CD14-positive monocyte (primary cell): ENCODE measurements at regions not wholly inside any gene's neighbourhood (a gene's known extent, or its start where the extent isn't known, plus 50 kb on each side); places are given as distances from the start of the nearest gene placed in this dataset.

ENCODE experiments used
- DNase-seq, 3 donors: peaks; one replicate each; pipeline ENCODE4 v3.0.0-alpha.2; 2011 to 2022
- H2AFZ ChIP-seq: 2 replicates; pipeline ENCODE4 v1.6.0; 2012; ENCODE audit warnings: mild to moderate bottlenecking, low read depth, low read length, inconsistent platforms; ENCODE audit not compliant: insufficient read depth, poor library complexity, severe bottlenecking
- H3K27ac ChIP-seq, 2 donors: 1 replicate in 1 of 2; 2 replicates in 1 of 2; pipeline ENCODE4 v1.5.1; 2012 to 2013; ENCODE audit warnings: low read length in 2 of 2, control low read depth in 1 of 2, inconsistent platforms in 1 of 2, low read depth in 1 of 2, mild to moderate bottlenecking in 1 of 2
- H3K27me3 ChIP-seq, 2 donors: one replicate each; pipeline versions ENCODE4 v1.6.0 to v1.6.1; 2011 to 2013; ENCODE audit warnings: low read length in 2 of 2; ENCODE audit not compliant: control insufficient read depth in 2 of 2, insufficient read depth in 2 of 2
- H3K36me3 ChIP-seq, 2 donors: replicated peaks in 1 of 2; 1 replicate in 1 of 2; 2 replicates in 1 of 2; pipeline versions ENCODE4 v1.5.1 to v1.6.1; 2012 to 2013; ENCODE audit warnings: low read length in 2 of 2, control low read depth in 1 of 2, inconsistent platforms in 1 of 2, mild to moderate bottlenecking in 1 of 2; ENCODE audit not compliant: insufficient read depth in 2 of 2, control insufficient read depth in 1 of 2
- H3K4me1 ChIP-seq, 2 donors: 1 replicate in 1 of 2; 2 replicates in 1 of 2; pipeline versions ENCODE4 v1.5.1 to v1.6.1; 2012 to 2013; ENCODE audit warnings: low read length in 2 of 2, control low read depth in 1 of 2, inconsistent platforms in 1 of 2, mild to moderate bottlenecking in 1 of 2, moderate library complexity in 1 of 2; ENCODE audit not compliant: insufficient read depth in 2 of 2, control insufficient read depth in 1 of 2
- H3K4me2 ChIP-seq: replicated peaks from 2 replicates; pipeline ENCODE3; 2012; ENCODE audit warnings: low read length, moderate library complexity, mild to moderate bottlenecking; ENCODE audit not compliant: poor library complexity, severe bottlenecking; ENCODE audit errors: extremely low read depth
- H3K4me3 ChIP-seq, 3 experiments: fragments of 200-600 bp in 1 of 3; sonication (generic) in 1 of 3; replicated peaks in 1 of 3; 1 replicate in 2 of 3; 2 replicates in 1 of 3; pipeline ENCODE4 v1.5.1; 2011 to 2013; ENCODE audit warnings: low read length in 3 of 3, mild to moderate bottlenecking in 3 of 3, control low read depth in 2 of 3, low read depth in 2 of 3, inconsistent platforms in 1 of 3, moderate library complexity in 1 of 3
- H3K79me2 ChIP-seq: 2 replicates; pipeline ENCODE4 v1.6.0; 2012; ENCODE audit warnings: mild to moderate bottlenecking, control low read depth, inconsistent platforms, low read length, moderate library complexity; ENCODE audit not compliant: insufficient read depth
- H3K9ac ChIP-seq: 2 replicates; pipeline ENCODE4 v1.6.0; 2017; ENCODE audit warnings: low read length, mild to moderate bottlenecking; ENCODE audit not compliant: insufficient read depth, poor library complexity, severe bottlenecking
- H3K9me3 ChIP-seq, 2 donors: replicated peaks in 1 of 2; 1 replicate in 1 of 2; 2 replicates in 1 of 2; pipeline versions ENCODE4 v1.5.1 to v1.6.1; 2012 to 2013; ENCODE audit warnings: low read length in 2 of 2, control low read depth in 1 of 2; ENCODE audit not compliant: control insufficient read depth in 1 of 2, insufficient read depth in 1 of 2
- H4K20me1 ChIP-seq: 2 replicates; pipeline ENCODE4 v1.6.0; 2012; ENCODE audit warnings: mild to moderate bottlenecking, low read length, control low read depth, moderate library complexity; ENCODE audit not compliant: insufficient read depth
- H3K27ac Mint-ChIP-seq, 7 donors: one replicate each; pipeline ENCODE4 v1.8.0; 2020; ENCODE audit warnings: mild to moderate bottlenecking in 7 of 7, mixed read lengths in 7 of 7, moderate library complexity in 6 of 7, inconsistent platforms in 2 of 7
- H3K27me3 Mint-ChIP-seq, 3 donors: one replicate each; pipeline ENCODE4 v1.8.0; 2021 to 2022; ENCODE audit warnings: low read depth in 3 of 3, mild to moderate bottlenecking in 3 of 3, mixed read lengths in 3 of 3, moderate library complexity in 3 of 3, inconsistent platforms in 1 of 3
- H3K36me3 Mint-ChIP-seq, 2 donors: one replicate each; pipeline ENCODE4 v1.8.0; 2020; ENCODE audit warnings: mixed read lengths in 2 of 2, inconsistent platforms in 1 of 2, mild to moderate bottlenecking in 1 of 2
- H3K4me1 Mint-ChIP-seq: one replicate; pipeline ENCODE4 v1.8.0; 2020; ENCODE audit warnings: mild to moderate bottlenecking, mixed read lengths
- H3K4me3 Mint-ChIP-seq, 2 donors: one replicate each; pipeline ENCODE4 v1.8.0; 2020; ENCODE audit warnings: mild to moderate bottlenecking in 2 of 2, mixed read lengths in 2 of 2, moderate library complexity in 1 of 2
- H3K9me3 Mint-ChIP-seq, 7 donors: one replicate each; pipeline ENCODE4 v1.8.0; 2020 to 2022; ENCODE audit warnings: mixed read lengths in 7 of 7, mild to moderate bottlenecking in 6 of 7, moderate library complexity in 6 of 7, inconsistent platforms in 2 of 7
- WGBS: methylation state at CpG from one replicate; pipeline ENCODE4 v1.1.5; 2013; ENCODE audit warnings: missing lambda C conversion rate; ENCODE audit not compliant: insufficient coverage; 5-methylcytosine and 5-hydroxymethylcytosine counted together
- intact Hi-C, 2 donors: fragments of 100-400 bp; cut with micrococcal nuclease; formaldehyde crosslinking; loops; one replicate each; pipeline versions ENCODE4 v1.15.0 to v1.15.1; 2023
- TF ChIP-seq, protein P1 (sequence below): fragments of 200-600 bp; IDR thresholded peaks from one replicate; pipeline ENCODE4 v1.8.0; 2022; ENCODE audit warnings: antibody characterized with exemption, mild to moderate bottlenecking

DNA sequence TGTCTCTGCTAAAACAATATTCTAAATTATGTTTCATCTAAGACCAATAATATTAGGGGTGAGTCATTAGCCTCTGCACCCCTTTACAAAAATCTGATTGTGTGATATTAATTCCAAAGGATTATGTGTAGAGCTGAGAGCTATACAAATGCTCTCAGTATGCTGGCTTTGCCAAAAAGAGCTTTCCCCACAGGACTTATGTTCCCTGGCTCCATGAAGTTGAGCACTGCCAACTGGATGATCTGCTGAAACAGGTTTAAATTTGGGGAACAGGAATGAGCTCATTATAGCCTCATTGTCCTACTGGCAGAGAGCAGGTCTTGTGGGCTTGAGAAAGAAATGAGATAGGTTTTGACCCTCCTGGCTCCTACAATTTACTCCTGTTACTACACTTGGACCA lies 347.8 kb upstream of the LMCD1 start:
- no peak overlapping the region for H3K4me3 ChIP-seq
- H4K20me1 ChIP-seq: no peaks in the 10 kb centered on the region
- intact Hi-C loops: no loop called here
- no peak overlapping the region for H3K9ac ChIP-seq
- Mint-ChIP-seq H3K4me3 (no peak overlapping the region), H3K9me3 (peaks cover 0 to 9% (median 5%) of the 10 kb centered on the region in 7 donors), H3K36me3 (no peaks in the 10 kb centered on the region), H3K27ac (no peak overlapping the region), H3K4me1 (no peaks in the 10 kb centered on the region), H3K27me3 (no peaks in the 10 kb centered on the region)
- no peaks in the 10 kb centered on the region for H3K4me1 ChIP-seq
- no peaks in the 10 kb centered on the region for H3K9me3 ChIP-seq
- TF ChIP-seq, protein P1, sequence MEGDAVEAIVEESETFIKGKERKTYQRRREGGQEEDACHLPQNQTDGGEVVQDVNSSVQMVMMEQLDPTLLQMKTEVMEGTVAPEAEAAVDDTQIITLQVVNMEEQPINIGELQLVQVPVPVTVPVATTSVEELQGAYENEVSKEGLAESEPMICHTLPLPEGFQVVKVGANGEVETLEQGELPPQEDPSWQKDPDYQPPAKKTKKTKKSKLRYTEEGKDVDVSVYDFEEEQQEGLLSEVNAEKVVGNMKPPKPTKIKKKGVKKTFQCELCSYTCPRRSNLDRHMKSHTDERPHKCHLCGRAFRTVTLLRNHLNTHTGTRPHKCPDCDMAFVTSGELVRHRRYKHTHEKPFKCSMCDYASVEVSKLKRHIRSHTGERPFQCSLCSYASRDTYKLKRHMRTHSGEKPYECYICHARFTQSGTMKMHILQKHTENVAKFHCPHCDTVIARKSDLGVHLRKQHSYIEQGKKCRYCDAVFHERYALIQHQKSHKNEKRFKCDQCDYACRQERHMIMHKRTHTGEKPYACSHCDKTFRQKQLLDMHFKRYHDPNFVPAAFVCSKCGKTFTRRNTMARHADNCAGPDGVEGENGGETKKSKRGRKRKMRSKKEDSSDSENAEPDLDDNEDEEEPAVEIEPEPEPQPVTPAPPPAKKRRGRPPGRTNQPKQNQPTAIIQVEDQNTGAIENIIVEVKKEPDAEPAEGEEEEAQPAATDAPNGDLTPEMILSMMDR: no peak
- no peak overlapping the region for H3K4me2 ChIP-seq
- DNase-seq: no peak
- no peaks in the 10 kb centered on the region for H3K27me3 ChIP-seq
- no peak overlapping the region for H2AFZ ChIP-seq
- no peaks in the 10 kb centered on the region for H3K36me3 ChIP-seq
- H3K79me2 ChIP-seq: no peaks in the 10 kb centered on the region
- no peak overlapping the region for H3K27ac ChIP-seq

DNA sequence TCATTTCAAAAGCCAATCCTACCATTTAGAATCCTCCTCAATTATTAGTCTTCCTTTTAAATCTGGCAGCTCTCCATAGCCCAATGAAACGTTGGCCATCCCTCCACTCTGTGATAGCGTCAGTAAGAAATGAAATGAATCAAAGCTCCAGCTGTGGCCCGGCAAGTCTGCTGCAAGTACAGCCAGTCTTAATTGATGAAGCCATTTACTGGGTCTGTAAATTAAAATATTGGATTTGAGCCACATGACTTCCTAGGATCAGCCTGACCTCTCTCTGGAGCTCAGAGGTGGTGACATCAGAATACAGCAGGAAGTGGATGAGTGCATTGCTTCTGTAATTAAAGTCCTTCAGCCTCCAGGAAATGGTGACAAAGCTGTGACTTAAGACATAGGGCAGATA lies 347.0 kb upstream of the LMCD1 start:
- TF ChIP-seq, protein P1: no peak
- no peaks in the 10 kb centered on the region for H3K36me3 ChIP-seq
- H3K27ac ChIP-seq: no peak overlapping the region
- DNase-seq: no peak
- H3K79me2 ChIP-seq: no peaks in the 10 kb centered on the region
- Mint-ChIP-seq H3K4me1 (no peaks in the 10 kb centered on the region), H3K27ac (no peak overlapping the region), H3K36me3 (no peaks in the 10 kb centered on the region), H3K4me3 (no peak overlapping the region), H3K27me3 (no peaks in the 10 kb centered on the region), H3K9me3 (peaks cover 0 to 9% (median 5%) of the 10 kb centered on the region in 7 donors)
- H3K4me2 ChIP-seq: no peak overlapping the region
- H2AFZ ChIP-seq: no peak overlapping the region
- H3K4me3 ChIP-seq: no peak overlapping the region
- H3K9me3 ChIP-seq: no peaks in the 10 kb centered on the region
- intact Hi-C loops: no loop called here
- 93% methylated on average over 3 of the region's 3 CpGs for WGBS
- H4K20me1 ChIP-seq: no peaks in the 10 kb centered on the region
- no peaks in the 10 kb centered on the region for H3K27me3 ChIP-seq
- H3K9ac ChIP-seq: no peak overlapping the region
- no peaks in the 10 kb centered on the region for H3K4me1 ChIP-seq
